ENCODE measurements at regions not wholly inside any gene's neighbourhood (a gene's known extent, or its start where the extent isn't known, plus 50 kb on each side); places are given as distances from the start of the nearest gene placed in this dataset.
"Not testable (repeated sequence)": the region's sequence is repeated elsewhere in the genome, so short reads cannot be mapped to it uniquely, and the experiment has no call there.

- no peaks in the 10 kb centered on the region for H3K4me1 Mint-ChIP-seq (ENCODE audit: low read depth)
- H3K27ac Mint-ChIP-seq = no peak overlapping the region
- H3K9me3 Mint-ChIP-seq = peaks cover 64% of the 10 kb centered on the region
- no peaks in the 10 kb centered on the region for H3K36me3 Mint-ChIP-seq (ENCODE audit: low read depth)
- DNase-seq = no peak
- no peak overlapping the region for H3K4me3 Mint-ChIP-seq
- no peaks in the 10 kb centered on the region for H3K27me3 Mint-ChIP-seq
Observed at GRCh38 chr3:20608054-20608738, 422.2 kb upstream of the SGO1 start.

- no peaks in the 10 kb centered on the region for H3K4me1 Mint-ChIP-seq (ENCODE audit: low read depth)
- no peaks in the 10 kb centered on the region for H3K36me3 Mint-ChIP-seq (ENCODE audit: low read depth)
- no peak for DNase-seq
- H3K4me3 Mint-ChIP-seq = no peak overlapping the region
- peaks cover 63% of the 10 kb centered on the region for H3K9me3 Mint-ChIP-seq
- H3K27ac Mint-ChIP-seq = no peak overlapping the region
- H3K27me3 Mint-ChIP-seq = no peaks in the 10 kb centered on the region
Observed at GRCh38 chr3:20604659-20605058, 418.7 kb upstream of the SGO1 start.

- H3K27ac Mint-ChIP-seq = no peak overlapping the region
- peaks cover 43% of the 10 kb centered on the region for H3K9me3 Mint-ChIP-seq
- no peaks in the 10 kb centered on the region for H3K36me3 Mint-ChIP-seq (ENCODE audit: low read depth)
- no peak overlapping the region for H3K4me3 Mint-ChIP-seq
- H3K4me1 Mint-ChIP-seq (ENCODE audit: low read depth) = no peaks in the 10 kb centered on the region
- DNase-seq = no peak
- no peaks in the 10 kb centered on the region for H3K27me3 Mint-ChIP-seq
Observed at GRCh38 chr3:20589275-20589674, 403.3 kb upstream of the SGO1 start.

GRCh38 chr3:20588781-20589180 is 402.8 kb upstream of the SGO1 start:
- no peaks in the 10 kb centered on the region for H3K27me3 Mint-ChIP-seq
- DNase-seq = no peak
- no peak overlapping the region for H3K4me3 Mint-ChIP-seq
- no peaks in the 10 kb centered on the region for H3K36me3 Mint-ChIP-seq (ENCODE audit: low read depth)
- H3K27ac Mint-ChIP-seq = no peak overlapping the region
- peaks cover 41% of the 10 kb centered on the region for H3K9me3 Mint-ChIP-seq
- no peaks in the 10 kb centered on the region for H3K4me1 Mint-ChIP-seq (ENCODE audit: low read depth)

GRCh38 chr3:20583648-20584047 is 397.6 kb upstream of the SGO1 start:
- no peaks in the 10 kb centered on the region for H3K4me1 Mint-ChIP-seq (ENCODE audit: low read depth)
- H3K27ac Mint-ChIP-seq = no peak overlapping the region
- no peaks in the 10 kb centered on the region for H3K36me3 Mint-ChIP-seq (ENCODE audit: low read depth)
- no peak for DNase-seq
- no peak overlapping the region for H3K4me3 Mint-ChIP-seq
- no peaks in the 10 kb centered on the region for H3K27me3 Mint-ChIP-seq
- H3K9me3 Mint-ChIP-seq = peaks cover 4% of the 10 kb centered on the region

- DNase-seq = no peak
- Mint-ChIP-seq H3K27ac (no peak overlapping the region), H3K4me3 (no peak overlapping the region), H3K36me3 (ENCODE audit: low read depth) (no peaks in the 10 kb centered on the region), H3K4me1 (ENCODE audit: low read depth) (no peaks in the 10 kb centered on the region), H3K9me3 (no peaks in the 10 kb centered on the region), H3K27me3 (no peaks in the 10 kb centered on the region)
Observed at GRCh38 chr3:20576228-20576627, 390.2 kb upstream of the SGO1 start.

- no peak overlapping the region for H3K27ac Mint-ChIP-seq
- no peaks in the 10 kb centered on the region for H3K36me3 Mint-ChIP-seq (ENCODE audit: low read depth)
- no peaks in the 10 kb centered on the region for H3K4me1 Mint-ChIP-seq (ENCODE audit: low read depth)
- DNase-seq = no peak
- no peak overlapping the region for H3K4me3 Mint-ChIP-seq
- H3K27me3 Mint-ChIP-seq = no peaks in the 10 kb centered on the region
- no peaks in the 10 kb centered on the region for H3K9me3 Mint-ChIP-seq
Observed at GRCh38 chr3:20575146-20575545, 389.1 kb upstream of the SGO1 start.

- no peak overlapping the region for H3K4me3 Mint-ChIP-seq
- DNase-seq = no peak
Observed at GRCh38 chr3:20574746-20575145, 388.7 kb upstream of the SGO1 start.

GRCh38 chr3:20573175-20573574 is 387.2 kb upstream of the SGO1 start:
- peaks cover 2% of the 10 kb centered on the region for H3K9me3 Mint-ChIP-seq
- H3K36me3 Mint-ChIP-seq (ENCODE audit: low read depth) = no peaks in the 10 kb centered on the region
- no peak for DNase-seq
- no peaks in the 10 kb centered on the region for H3K4me1 Mint-ChIP-seq (ENCODE audit: low read depth)
- no peaks in the 10 kb centered on the region for H3K27me3 Mint-ChIP-seq
- no peak overlapping the region for H3K4me3 Mint-ChIP-seq
- H3K27ac Mint-ChIP-seq = no peak overlapping the region

More at GRCh38 chr3:20574746-20575145, 388.7 kb upstream of the SGO1 start:
- H3K4me1 Mint-ChIP-seq (ENCODE audit: low read depth) = no peaks in the 10 kb centered on the region
- H3K36me3 Mint-ChIP-seq (ENCODE audit: low read depth) = no peaks in the 10 kb centered on the region
- peaks cover 1% of the 10 kb centered on the region for H3K9me3 Mint-ChIP-seq
- no peak overlapping the region for H3K27ac Mint-ChIP-seq
- no peaks in the 10 kb centered on the region for H3K27me3 Mint-ChIP-seq

GRCh38 chr3:20572473-20572872 is 386.5 kb upstream of the SGO1 start:
- no peak overlapping the region for H3K27ac Mint-ChIP-seq
- H3K36me3 Mint-ChIP-seq (ENCODE audit: low read depth) = no peaks in the 10 kb centered on the region
- H3K9me3 Mint-ChIP-seq = peaks cover 5% of the 10 kb centered on the region
- no peak for DNase-seq
- H3K4me1 Mint-ChIP-seq (ENCODE audit: low read depth) = no peaks in the 10 kb centered on the region
- H3K4me3 Mint-ChIP-seq = no peak overlapping the region
- H3K27me3 Mint-ChIP-seq = no peaks in the 10 kb centered on the region

- Mint-ChIP-seq H3K27ac (no peak overlapping the region), H3K4me1 (ENCODE audit: low read depth) (no peaks in the 10 kb centered on the region), H3K9me3 (peaks cover 7% of the 10 kb centered on the region), H3K36me3 (ENCODE audit: low read depth) (no peaks in the 10 kb centered on the region), H3K4me3 (no peak overlapping the region), H3K27me3 (no peaks in the 10 kb centered on the region)
- no peak for DNase-seq
Observed at GRCh38 chr3:20569310-20569709, 383.3 kb upstream of the SGO1 start.

GRCh38 chr3:20564966-20565365 is 379.0 kb upstream of the SGO1 start:
- Mint-ChIP-seq H3K4me3 (no peak overlapping the region), H3K4me1 (ENCODE audit: low read depth) (no peaks in the 10 kb centered on the region), H3K9me3 (peaks cover 7% of the 10 kb centered on the region), H3K36me3 (ENCODE audit: low read depth) (no peaks in the 10 kb centered on the region), H3K27me3 (no peaks in the 10 kb centered on the region), H3K27ac (no peak overlapping the region)
- no peak for DNase-seq

GRCh38 chr3:20563985-20564384 is 378.0 kb upstream of the SGO1 start:
- H3K9me3 Mint-ChIP-seq = peaks cover 4% of the 10 kb centered on the region
- H3K27me3 Mint-ChIP-seq = no peaks in the 10 kb centered on the region
- H3K27ac Mint-ChIP-seq = no peak overlapping the region
- H3K4me3 Mint-ChIP-seq = no peak overlapping the region
- DNase-seq = no peak
- H3K36me3 Mint-ChIP-seq (ENCODE audit: low read depth) = no peaks in the 10 kb centered on the region
- H3K4me1 Mint-ChIP-seq (ENCODE audit: low read depth) = no peaks in the 10 kb centered on the region

GRCh38 chr3:20563251-20563650 is 377.2 kb upstream of the SGO1 start:
- Mint-ChIP-seq H3K27me3 (no peaks in the 10 kb centered on the region), H3K36me3 (ENCODE audit: low read depth) (no peaks in the 10 kb centered on the region), H3K4me3 (no peak overlapping the region), H3K9me3 (peaks cover 4% of the 10 kb centered on the region), H3K27ac (no peak overlapping the region), H3K4me1 (ENCODE audit: low read depth) (no peaks in the 10 kb centered on the region)
- DNase-seq = no peak

GRCh38 chr3:20561166-20561565 is 375.2 kb upstream of the SGO1 start:
- Mint-ChIP-seq H3K27me3 (no peaks in the 10 kb centered on the region), H3K36me3 (ENCODE audit: low read depth) (no peaks in the 10 kb centered on the region), H3K4me1 (ENCODE audit: low read depth) (no peaks in the 10 kb centered on the region), H3K27ac (no peak overlapping the region), H3K9me3 (no peaks in the 10 kb centered on the region), H3K4me3 (no peak overlapping the region)
- DNase-seq = no peak

- H3K4me1 Mint-ChIP-seq (ENCODE audit: low read depth); DNase-seq; H3K27me3 Mint-ChIP-seq; H3K27ac Mint-ChIP-seq; H3K4me3 Mint-ChIP-seq; H3K9me3 Mint-ChIP-seq; H3K36me3 Mint-ChIP-seq (ENCODE audit: low read depth): not testable (repeated sequence)
Observed at GRCh38 chr3:20560446-20560845, 374.4 kb upstream of the SGO1 start.
